H9 (cell line): ENCODE measurements at regions not wholly inside any gene's neighbourhood (a gene's known extent, or its start where the extent isn't known, plus 50 kb on each side); places are given as distances from the start of the nearest gene placed in this dataset.

Experiments
- DNase-seq: peaks from one replicate; pipeline ENCODE4 v3.0.0-alpha.2; 2017
- H2AFZ ChIP-seq: one replicate; pipeline ENCODE4 v1.6.1; 2013; ENCODE audit warnings: mild to moderate bottlenecking, low read length, control low read depth, moderate library complexity
- H2AK5ac ChIP-seq: 2 replicates; pipeline ENCODE4 v1.6.1; 2013; ENCODE audit warnings: low read length, control low read depth, mixed read lengths; ENCODE audit not compliant: insufficient read length
- H2BK120ac ChIP-seq: one replicate; pipeline ENCODE4 v1.6.1; 2013; ENCODE audit warnings: low read depth, mild to moderate bottlenecking, low read length, control low read depth, inconsistent platforms; ENCODE audit not compliant: poor library complexity, severe bottlenecking
- H2BK12ac ChIP-seq: 2 replicates; pipeline ENCODE4 v1.6.1; 2013; ENCODE audit warnings: low read length, control low read depth, mixed read lengths, low read depth; ENCODE audit not compliant: insufficient read length
- H2BK15ac ChIP-seq: 2 replicates; pipeline ENCODE4 v1.6.1; 2013; ENCODE audit warnings: low read depth, low read length, control low read depth
- H2BK20ac ChIP-seq: one replicate; pipeline ENCODE4 v1.6.1; 2013; ENCODE audit warnings: low read depth, mild to moderate bottlenecking, low read length, control low read depth, inconsistent platforms; ENCODE audit not compliant: poor library complexity, severe bottlenecking
- H2BK5ac ChIP-seq: 2 replicates; pipeline ENCODE4 v1.6.1; 2013; ENCODE audit warnings: low read length, control low read depth, mixed read lengths; ENCODE audit not compliant: insufficient read length
- H3K14ac ChIP-seq: 2 replicates; pipeline ENCODE4 v1.6.1; 2013; ENCODE audit warnings: low read length, control low read depth; ENCODE audit not compliant: insufficient read depth
- H3K18ac ChIP-seq: 2 replicates; pipeline ENCODE4 v1.6.1; 2013; ENCODE audit warnings: low read depth, mild to moderate bottlenecking, mixed read lengths, low read length, control low read depth; ENCODE audit not compliant: insufficient read length
- H3K23ac ChIP-seq: 2 replicates; pipeline ENCODE4 v1.6.1; 2013; ENCODE audit warnings: low read length, control low read depth, mixed read lengths, low read depth; ENCODE audit not compliant: insufficient read length
- H3K23me2 ChIP-seq: 2 replicates; pipeline ENCODE4 v1.6.1; 2013; ENCODE audit warnings: low read depth, mild to moderate bottlenecking, mixed read lengths, low read length, control low read depth; ENCODE audit not compliant: insufficient read length, poor library complexity, severe bottlenecking
- H3K27ac ChIP-seq: 2 replicates; pipeline ENCODE4 v1.5.1; 2013; ENCODE audit warnings: low read length, control low read depth, mixed read lengths, low read depth; ENCODE audit not compliant: insufficient read length
- H3K27me3 ChIP-seq: 2 replicates; pipeline ENCODE4 v1.6.1; 2013; ENCODE audit warnings: low read length, control low read depth, inconsistent platforms; ENCODE audit not compliant: insufficient read depth
- H3K4ac ChIP-seq: 2 replicates; pipeline ENCODE4 v1.6.1; 2013; ENCODE audit warnings: low read depth, mild to moderate bottlenecking, control low read depth, inconsistent platforms, low read length, moderate library complexity
- H3K4me1 ChIP-seq: 2 replicates; pipeline ENCODE4 v1.6.1; 2013; ENCODE audit warnings: low read length, control low read depth, inconsistent platforms; ENCODE audit not compliant: insufficient read depth
- H3K4me2 ChIP-seq: 2 replicates; pipeline ENCODE4 v1.6.1; 2013; ENCODE audit warnings: low read length, control low read depth, mixed read lengths; ENCODE audit not compliant: insufficient read length, insufficient read depth
- H3K56ac ChIP-seq: 2 replicates; pipeline ENCODE4 v1.6.1; 2013; ENCODE audit warnings: low read depth, mild to moderate bottlenecking, mixed read lengths, low read length, control low read depth; ENCODE audit not compliant: insufficient read length
- H3K79me1 ChIP-seq: 2 replicates; pipeline ENCODE4 v1.6.1; 2013; ENCODE audit warnings: low read depth, mild to moderate bottlenecking, moderate library complexity, low read length, control low read depth, inconsistent platforms; ENCODE audit not compliant: insufficient read depth, poor library complexity, severe bottlenecking
- H3K79me2 ChIP-seq: 2 replicates; pipeline ENCODE4 v1.6.1; 2013; ENCODE audit warnings: low read length, control low read depth, inconsistent platforms; ENCODE audit not compliant: insufficient read depth
- H3K9ac ChIP-seq: 2 replicates; pipeline ENCODE4 v1.6.1; 2013; ENCODE audit warnings: low read length, control low read depth, mixed read lengths; ENCODE audit not compliant: insufficient read length; ENCODE audit errors: extremely low read depth
- H3K9me3 ChIP-seq: one replicate; pipeline ENCODE4 v1.6.1; 2013; ENCODE audit warnings: low read depth, low read length, inconsistent platforms; ENCODE audit not compliant: control insufficient read depth
- H3T11ph ChIP-seq: one replicate; pipeline ENCODE4 v1.6.1; 2013; ENCODE audit warnings: mild to moderate bottlenecking, low read length, control low read depth, inconsistent platforms
- H4K20me1 ChIP-seq: one replicate; pipeline ENCODE4 v1.6.1; 2013; ENCODE audit not compliant: control insufficient read depth, insufficient read length, insufficient read depth
- H4K5ac ChIP-seq: 2 replicates; pipeline ENCODE4 v1.6.1; 2013; ENCODE audit warnings: low read depth, mild to moderate bottlenecking, mixed read lengths, low read length, control low read depth; ENCODE audit not compliant: insufficient read length
- H4K8ac ChIP-seq: replicated peaks from 2 replicates; pipeline ENCODE4 v1.6.1; 2013; ENCODE audit warnings: low read length, control low read depth, mixed read lengths, low read depth; ENCODE audit not compliant: insufficient read length
- H4K91ac ChIP-seq: 2 replicates; pipeline ENCODE4 v1.6.1; 2013; ENCODE audit warnings: low read depth, mild to moderate bottlenecking, moderate library complexity, mixed read lengths, low read length, control low read depth; ENCODE audit not compliant: insufficient read length
- H3K27ac Mint-ChIP-seq, 3 experiments: 2 replicates in 2 of 3; 3 replicates in 1 of 3; pipeline ENCODE4 v1.8.0; 2020 to 2021; ENCODE audit warnings: mixed read lengths in 3 of 3, mild to moderate bottlenecking in 1 of 3, moderate library complexity in 1 of 3
- H3K27me3 Mint-ChIP-seq: 2 replicates; pipeline ENCODE4 v1.8.0; 2021; ENCODE audit warnings: low read depth, mild to moderate bottlenecking, moderate library complexity, mixed read lengths
- H3K36me3 Mint-ChIP-seq, 3 experiments: 2 replicates in 2 of 3; 3 replicates in 1 of 3; pipeline ENCODE4 v1.8.0; 2020 to 2021; ENCODE audit warnings: low read depth in 3 of 3, mixed read lengths in 3 of 3; ENCODE audit not compliant: insufficient read depth in 1 of 3
- H3K4me1 Mint-ChIP-seq, 2 experiments: 2 replicates each; pipeline ENCODE4 v1.8.0; 2020; ENCODE audit warnings: mixed read lengths in 2 of 2
- H3K4me3 Mint-ChIP-seq, 2 experiments: 2 replicates in 1 of 2; 3 replicates in 1 of 2; pipeline ENCODE4 v1.8.0; 2020 to 2021; ENCODE audit warnings: mild to moderate bottlenecking in 2 of 2, mixed read lengths in 2 of 2, moderate library complexity in 1 of 2
- H3K9me3 Mint-ChIP-seq, 2 experiments: 2 replicates in 1 of 2; 3 replicates in 1 of 2; pipeline ENCODE4 v1.8.0; 2020; ENCODE audit warnings: mild to moderate bottlenecking in 2 of 2, mixed read lengths in 2 of 2, moderate library complexity in 1 of 2
- WGBS: extraction: QIAGEN DNeasy Blood & Tissue Kit; methylation state at CpG from one replicate; pipeline ENCODE4 v1.1.7; 2013; ENCODE audit warnings: missing lambda C conversion rate, low lambda C conversion rate, mixed read lengths; ENCODE audit not compliant: insufficient read length; ENCODE audit errors: extremely low coverage; 5-methylcytosine and 5-hydroxymethylcytosine counted together
- TF ChIP-seq, protein P1 (sequence below): fragments of 200-600 bp; sonication (generic); conservative IDR thresholded peaks from 3 replicates; pipeline ENCODE4 v1.8.0; 2021; ENCODE audit warnings: antibody characterized with exemption, mild to moderate bottlenecking

DNA sequence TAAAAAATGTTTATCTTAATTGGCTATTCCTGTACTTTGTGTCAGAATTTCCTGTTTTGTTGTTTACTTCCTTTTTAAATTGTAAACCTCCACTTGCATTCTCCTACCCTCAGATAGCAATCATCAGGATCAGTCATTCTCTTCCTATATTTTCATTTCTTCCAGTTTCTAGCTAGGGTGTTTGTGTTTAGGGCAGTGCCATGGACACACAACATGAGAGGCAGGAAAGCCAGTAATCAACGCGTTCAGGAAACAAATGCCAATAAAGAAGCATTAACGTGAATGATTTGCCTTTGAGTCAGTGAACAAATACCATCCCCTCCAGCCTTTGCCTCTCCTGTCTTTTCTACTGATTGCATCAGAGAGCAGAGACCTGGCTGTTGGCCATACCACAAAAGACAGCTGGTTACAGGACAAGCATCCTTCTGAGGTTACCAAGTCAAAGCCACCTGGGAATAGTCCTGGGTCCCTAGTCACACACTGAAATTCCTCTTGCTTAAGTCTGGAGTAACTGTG is 56.7 kb upstream of the FHL2 start:
- Mint-ChIP-seq H3K4me3 (no peak overlapping the region), H3K36me3 (0 out of 7 replicates have a peak, but pooled peaks cover 0 to 1% (median 0%) of the 10 kb centered on the region in 3 experiments), H3K27me3 (peaks cover 6% of the 10 kb centered on the region), H3K27ac (no peak overlapping the region), H3K4me1 (peaks cover 6 to 8% of the 10 kb centered on the region in 2 experiments), H3K9me3 (no peaks in the 10 kb centered on the region; a peak in 2 of 5 replicates)
- H3K27me3 ChIP-seq: no peaks in the 10 kb centered on the region
- no peaks in the 10 kb centered on the region for H3K79me2 ChIP-seq
- H3K9me3 ChIP-seq: no peaks in the 10 kb centered on the region
- H4K5ac ChIP-seq: no peak overlapping the region
- H2BK15ac ChIP-seq: no peak overlapping the region
- no peak overlapping the region for H3K9ac ChIP-seq
- H3K79me1 ChIP-seq: no peaks in the 10 kb centered on the region
- H3T11ph ChIP-seq: no peak overlapping the region
- no peak overlapping the region for H3K4me2 ChIP-seq
- H3K56ac ChIP-seq: no peak overlapping the region
- WGBS: no CpG with 5 or more reads among the region's 3 CpGs
- no peak overlapping the region for H3K18ac ChIP-seq
- no peak overlapping the region for H3K27ac ChIP-seq
- H2BK5ac ChIP-seq: no peak overlapping the region
- DNase-seq: no peak
- H3K4me1 ChIP-seq: no peaks in the 10 kb centered on the region
- TF ChIP-seq, protein P1, sequence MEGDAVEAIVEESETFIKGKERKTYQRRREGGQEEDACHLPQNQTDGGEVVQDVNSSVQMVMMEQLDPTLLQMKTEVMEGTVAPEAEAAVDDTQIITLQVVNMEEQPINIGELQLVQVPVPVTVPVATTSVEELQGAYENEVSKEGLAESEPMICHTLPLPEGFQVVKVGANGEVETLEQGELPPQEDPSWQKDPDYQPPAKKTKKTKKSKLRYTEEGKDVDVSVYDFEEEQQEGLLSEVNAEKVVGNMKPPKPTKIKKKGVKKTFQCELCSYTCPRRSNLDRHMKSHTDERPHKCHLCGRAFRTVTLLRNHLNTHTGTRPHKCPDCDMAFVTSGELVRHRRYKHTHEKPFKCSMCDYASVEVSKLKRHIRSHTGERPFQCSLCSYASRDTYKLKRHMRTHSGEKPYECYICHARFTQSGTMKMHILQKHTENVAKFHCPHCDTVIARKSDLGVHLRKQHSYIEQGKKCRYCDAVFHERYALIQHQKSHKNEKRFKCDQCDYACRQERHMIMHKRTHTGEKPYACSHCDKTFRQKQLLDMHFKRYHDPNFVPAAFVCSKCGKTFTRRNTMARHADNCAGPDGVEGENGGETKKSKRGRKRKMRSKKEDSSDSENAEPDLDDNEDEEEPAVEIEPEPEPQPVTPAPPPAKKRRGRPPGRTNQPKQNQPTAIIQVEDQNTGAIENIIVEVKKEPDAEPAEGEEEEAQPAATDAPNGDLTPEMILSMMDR: no peak
- no peaks in the 10 kb centered on the region for H4K20me1 ChIP-seq
- no peak overlapping the region for H3K23ac ChIP-seq
- H2BK20ac ChIP-seq: no peak overlapping the region
- no peak overlapping the region for H2AK5ac ChIP-seq
- no peak overlapping the region for H4K91ac ChIP-seq
- no peak overlapping the region for H3K4ac ChIP-seq
- no peak overlapping the region for H2BK120ac ChIP-seq
- no peak overlapping the region for H3K14ac ChIP-seq
- H2BK12ac ChIP-seq: no peak overlapping the region
- H4K8ac ChIP-seq: no peak overlapping the region
- no peaks in the 10 kb centered on the region for H3K23me2 ChIP-seq
- no peak overlapping the region for H2AFZ ChIP-seq
